K562 (cell line): ENCODE measurements at regions not wholly inside any gene's neighbourhood (a gene's known extent, or its start where the extent isn't known, plus 50 kb on each side); places are given as distances from the start of the nearest gene placed in this dataset.

Experiments
- ATF3 ChIP-seq, 2 experiments: fragments of 450-650 bp in 1 of 2; sonication (generic) in 1 of 2; formaldehyde crosslinking in 1 of 2; IDR thresholded peaks in 1 of 2; conservative IDR thresholded peaks in 1 of 2; 2 replicates each; pipeline versions ENCODE4 v1.6.1 to v1.8.1; 2016 to 2023; ENCODE audit warnings: mild to moderate bottlenecking in 2 of 2, moderate library complexity in 2 of 2, inconsistent platforms in 1 of 2, missing genetic modification reagents in 1 of 2
- BDP1 ChIP-seq: IDR thresholded peaks from 3 replicates; pipeline ENCODE4 v1.6.1; 2011; ENCODE audit not compliant: insufficient read length, insufficient read depth
- BRCA1 ChIP-seq, 2 experiments: fragments of 450-650 bp in 1 of 2; sonication (generic) in 1 of 2; formaldehyde crosslinking in 1 of 2; IDR thresholded peaks; 2 replicates each; pipeline versions ENCODE4 v1.5.0 to v1.6.1; 2017 to 2020; ENCODE audit warnings: mild to moderate bottlenecking in 1 of 2, missing genetic modification reagents in 1 of 2
- CGGBP1 ChIP-seq: fragments of 250-450 bp; sonication (Bioruptor Pico); IDR thresholded peaks from 2 replicates; pipeline ENCODE4 v1.9.0; 2021; ENCODE audit warnings: mild to moderate bottlenecking
- CTCF ChIP-seq, 3 experiments: IDR thresholded peaks in 2 of 3; conservative IDR thresholded peaks in 1 of 3; 2 replicates each; pipeline ENCODE4 v1.5.1; 2011 to 2012; ENCODE audit warnings: low read length in 3 of 3, mild to moderate bottlenecking in 3 of 3, control low read depth in 2 of 3, improper control_type of control experiment in 1 of 3, inconsistent platforms in 1 of 3, low read depth in 1 of 3, mixed read lengths in 1 of 3, moderate library complexity in 1 of 3; ENCODE audit not compliant: insufficient read depth in 2 of 3
- HNRNPH1 ChIP-seq: fragments of 200-400 bp; formaldehyde crosslinking; optimal IDR thresholded peaks from 2 replicates; pipeline ENCODE3; 2017; ENCODE audit warnings: low read depth, mild to moderate bottlenecking, low read length, moderate library complexity
- KDM1A ChIP-seq, 2 experiments: fragments of 450-650 bp; IDR thresholded peaks; 2 replicates each; pipeline ENCODE4 v1.6.1; 2016; ENCODE audit warnings: mild to moderate bottlenecking in 2 of 2
- MAFK ChIP-seq: IDR thresholded peaks from 2 replicates; pipeline ENCODE4 v1.6.1; 2011; ENCODE audit warnings: low read length, improper control_type of control experiment
- NFXL1 ChIP-seq: fragments of 450-650 bp; formaldehyde crosslinking; IDR thresholded peaks from 2 replicates; pipeline ENCODE4 v1.4.0; 2021; ENCODE audit warnings: mild to moderate bottlenecking
- NFYB ChIP-seq: IDR thresholded peaks from 2 replicates; pipeline ENCODE4 v1.6.1; 2011; ENCODE audit warnings: mild to moderate bottlenecking, moderate library complexity; ENCODE audit not compliant: insufficient read length; ENCODE audit errors: extremely low read depth
- RBM14 ChIP-seq: fragments of 200-400 bp; formaldehyde crosslinking; IDR thresholded peaks from 2 replicates; pipeline ENCODE4 v1.6.1; 2018; ENCODE audit warnings: low read depth, mild to moderate bottlenecking, low read length, moderate library complexity, borderline replicate concordance; ENCODE audit not compliant: insufficient read depth
- SIN3A ChIP-seq, 2 experiments: fragments of 150-350 bp in 1 of 2; IDR thresholded peaks; 2 replicates each; pipeline ENCODE4 v1.6.1; 2011 to 2016; ENCODE audit warnings: borderline replicate concordance in 2 of 2, low read depth in 2 of 2, low read length in 2 of 2, mild to moderate bottlenecking in 2 of 2, moderate library complexity in 2 of 2; ENCODE audit not compliant: control insufficient read depth in 1 of 2
- ZNF512 ChIP-seq: IDR thresholded peaks from 2 replicates; pipeline ENCODE4 v1.6.1; 2016; ENCODE audit warnings: missing genetic modification characterization, missing compliant biosample characterization

- TF ChIP-seq BDP1 = no peak
- TF ChIP-seq SIN3A (IDR thresholded peaks at IDR 0.05; ENCODE audit: borderline replicate concordance in 2 of 2, control insufficient read depth in 1 of 2, low read depth in 2 of 2, low read length in 2 of 2) = no peak
- TF ChIP-seq CTCF (IDR thresholded peaks at IDR 0.05 in 2 of 3, conservative IDR thresholded peaks at IDR 0.05 in 1 of 3; ENCODE audit: insufficient read depth in 2 of 3, low read depth in 1 of 3, low read length in 3 of 3) = no peak
- no peak for TF ChIP-seq BRCA1 (IDR thresholded peaks at IDR 0.05)
- TF ChIP-seq BRCA1 (CRISPR knock-in tag; IDR thresholded peaks at IDR 0.05) = no peak
- no peak for TF ChIP-seq HNRNPH1
- TF ChIP-seq NFYB = no peak
- TF ChIP-seq KDM1A (IDR thresholded peaks at IDR 0.05) = no peak
- no peak for TF ChIP-seq RBM14
- TF ChIP-seq NFXL1 (CRISPR knock-in tag) = no peak
- no peak for TF ChIP-seq ZNF512 (tag)
- no peak for TF ChIP-seq ATF3 (IDR thresholded peaks at IDR 0.05)
- no peak for TF ChIP-seq ATF3 (CRISPR knock-in tag; conservative IDR thresholded peaks at IDR 0.05)
- no peak for TF ChIP-seq MAFK
- no peak for TF ChIP-seq CGGBP1 (CRISPR knock-in tag)
Observed at GRCh38 chr4:151876381-151876988, 115.7 kb upstream of the GATB start.
